ENCODE measurements at regions not wholly inside any gene's neighbourhood (a gene's known extent, or its start where the extent isn't known, plus 50 kb on each side); places are given as distances from the start of the nearest gene placed in this dataset.

- TF ChIP-seq CTCF (IDR thresholded peaks at IDR 0.05) (no peak), POLR2A (IDR thresholded peaks at IDR 0.05) (no peak)
These were observed 746.7 kb downstream of the STPG2 start for GRCh38 chr4:97396605-97397004.
